Upper lobe of left lung (tissue), 4 donors: ENCODE measurements at regions not wholly inside any gene's neighbourhood (a gene's known extent, or its start where the extent isn't known, plus 50 kb on each side); places are given as distances from the start of the nearest gene placed in this dataset.

Experiments
- EP300 ChIP-seq, 4 donors: sonication (generic); formaldehyde crosslinking; IDR thresholded peaks; one replicate each; pipeline ENCODE4 v1.5.1; 2017; ENCODE audit warnings: antibody characterized with exemption in 4 of 4, control low read depth in 2 of 4
- POLR2A ChIP-seq, 4 donors: fragments of 450-650 bp; IDR thresholded peaks; one replicate each; pipeline ENCODE4 v1.5.1; 2016 to 2017; ENCODE audit warnings: antibody characterized with exemption in 4 of 4, mild to moderate bottlenecking in 2 of 4
- POLR2AphosphoS5 ChIP-seq, 2 donors: sonication (generic); formaldehyde crosslinking; IDR thresholded peaks; one replicate each; pipeline ENCODE4 v1.5.1; 2017; ENCODE audit warnings: antibody characterized with exemption in 2 of 2
- TF ChIP-seq, protein P1 (sequence below), 6 experiments: fragments of 450-650 bp in 4 of 6; fragments of 200-600 bp in 2 of 6; sonication (generic) in 2 of 6; IDR thresholded peaks; one replicate each; pipeline ENCODE4 v1.5.1; 2016 to 2019; ENCODE audit warnings: antibody characterized with exemption in 6 of 6

DNA sequence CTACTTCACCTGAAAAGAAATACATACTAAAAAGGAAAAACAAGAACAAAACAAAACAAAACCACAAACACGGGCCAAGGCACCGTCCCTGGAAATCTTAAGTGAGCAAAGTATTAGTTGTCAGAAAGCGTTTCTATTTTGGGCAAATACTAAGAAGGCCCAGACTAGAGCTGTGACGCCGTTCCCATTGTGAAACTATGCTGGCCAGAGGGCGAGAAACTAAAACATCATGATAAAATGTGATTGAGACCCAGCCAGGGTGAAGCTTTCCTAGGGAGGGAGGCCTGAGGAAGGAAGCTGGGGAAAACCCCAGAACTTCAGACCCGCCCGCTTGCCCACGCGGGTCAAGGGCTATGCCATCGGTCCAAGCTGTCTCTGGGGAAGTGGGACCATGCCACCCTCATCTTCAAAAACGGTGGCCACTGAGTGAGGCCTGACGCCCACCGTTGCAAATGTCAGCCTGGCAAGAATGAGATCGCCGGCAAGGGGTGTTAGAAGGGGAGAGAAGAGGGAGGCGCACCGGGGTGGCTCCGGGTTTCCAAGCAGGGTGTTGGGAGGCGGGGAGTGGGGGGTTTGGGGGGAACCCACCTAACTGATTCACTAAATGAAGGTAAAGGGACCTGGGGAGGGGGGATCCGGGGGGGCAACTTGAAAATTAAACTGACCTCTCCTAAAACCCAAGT lies 1950.9 kb upstream of the DEFB115 start:
- TF ChIP-seq, protein P1, sequence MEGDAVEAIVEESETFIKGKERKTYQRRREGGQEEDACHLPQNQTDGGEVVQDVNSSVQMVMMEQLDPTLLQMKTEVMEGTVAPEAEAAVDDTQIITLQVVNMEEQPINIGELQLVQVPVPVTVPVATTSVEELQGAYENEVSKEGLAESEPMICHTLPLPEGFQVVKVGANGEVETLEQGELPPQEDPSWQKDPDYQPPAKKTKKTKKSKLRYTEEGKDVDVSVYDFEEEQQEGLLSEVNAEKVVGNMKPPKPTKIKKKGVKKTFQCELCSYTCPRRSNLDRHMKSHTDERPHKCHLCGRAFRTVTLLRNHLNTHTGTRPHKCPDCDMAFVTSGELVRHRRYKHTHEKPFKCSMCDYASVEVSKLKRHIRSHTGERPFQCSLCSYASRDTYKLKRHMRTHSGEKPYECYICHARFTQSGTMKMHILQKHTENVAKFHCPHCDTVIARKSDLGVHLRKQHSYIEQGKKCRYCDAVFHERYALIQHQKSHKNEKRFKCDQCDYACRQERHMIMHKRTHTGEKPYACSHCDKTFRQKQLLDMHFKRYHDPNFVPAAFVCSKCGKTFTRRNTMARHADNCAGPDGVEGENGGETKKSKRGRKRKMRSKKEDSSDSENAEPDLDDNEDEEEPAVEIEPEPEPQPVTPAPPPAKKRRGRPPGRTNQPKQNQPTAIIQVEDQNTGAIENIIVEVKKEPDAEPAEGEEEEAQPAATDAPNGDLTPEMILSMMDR (IDR thresholded peaks at IDR 0.05): no peak
- TF ChIP-seq EP300 (IDR thresholded peaks at IDR 0.05) (no peak), POLR2AphosphoS5 (IDR thresholded peaks at IDR 0.05) (no peak), POLR2A (IDR thresholded peaks at IDR 0.05) (no peak)
